Activated naive CD4-positive, alpha-beta T cell treated with Interleukin-2 at 50 U/mL for 16 hours (primary cell): ENCODE measurements at regions not wholly inside any gene's neighbourhood (a gene's known extent, or its start where the extent isn't known, plus 50 kb on each side); places are given as distances from the start of the nearest gene placed in this dataset.

Source experiments
- DNase-seq: peaks from one replicate; pipeline ENCODE4 v3.0.0-alpha.2; 2020

- no peak for DNase-seq
These were observed 86.5 kb downstream of the ACKR3 start for GRCh38 chr2:236656166-236656565.

GRCh38 chr2:236656721-236657120 is 87.1 kb downstream of the ACKR3 start:
- no peak for DNase-seq

GRCh38 chr2:236657215-236657614 is 87.6 kb downstream of the ACKR3 start:
- no peak for DNase-seq

GRCh38 chr2:236657801-236658200 is 88.2 kb downstream of the ACKR3 start:
- no peak for DNase-seq

- no peak for DNase-seq
These were observed 89.5 kb downstream of the ACKR3 start for GRCh38 chr2:236658974-236659757.

GRCh38 chr2:236659758-236660150 is 90.1 kb downstream of the ACKR3 start:
- no peak for DNase-seq

- DNase-seq: no peak
These were observed 91.6 kb downstream of the ACKR3 start for GRCh38 chr2:236661061-236661761.

- no peak for DNase-seq
These were observed 92.1 kb downstream of the ACKR3 start for GRCh38 chr2:236661762-236662110.

GRCh38 chr2:236662231-236663185 is 92.9 kb downstream of the ACKR3 start:
- no peak for DNase-seq

GRCh38 chr2:236663287-236664101 is 93.9 kb downstream of the ACKR3 start:
- DNase-seq: no peak

GRCh38 chr2:236664136-236664535 is 94.5 kb downstream of the ACKR3 start:
- DNase-seq: no peak

GRCh38 chr2:236665101-236665500 is 95.5 kb downstream of the ACKR3 start:
- no peak for DNase-seq

- DNase-seq: no peak
These were observed 96.0 kb downstream of the ACKR3 start for GRCh38 chr2:236665572-236666118.

- DNase-seq: no peak
These were observed 97.1 kb downstream of the ACKR3 start for GRCh38 chr2:236666646-236667204.

- DNase-seq: no peak
These were observed 97.9 kb downstream of the ACKR3 start for GRCh38 chr2:236667526-236667925.

GRCh38 chr2:236668531-236668969 is 98.9 kb downstream of the ACKR3 start:
- DNase-seq: no peak

- no peak for DNase-seq
These were observed 100.6 kb downstream of the ACKR3 start for GRCh38 chr2:236670235-236670620.

GRCh38 chr2:236671896-236672562 is 102.4 kb downstream of the ACKR3 start:
- DNase-seq: no peak

- no peak for DNase-seq
These were observed 103.0 kb downstream of the ACKR3 start for GRCh38 chr2:236672606-236673005.

- DNase-seq: no peak
These were observed 103.6 kb downstream of the ACKR3 start for GRCh38 chr2:236673126-236673822.

- DNase-seq: no peak
These were observed 104.2 kb downstream of the ACKR3 start for GRCh38 chr2:236673823-236674185.
